H1 (cell line): ENCODE measurements at regions not wholly inside any gene's neighbourhood (a gene's known extent, or its start where the extent isn't known, plus 50 kb on each side); places are given as distances from the start of the nearest gene placed in this dataset.

ENCODE experiments used
- CTCF ChIA-PET: fragments of 300-600 bp; sonication (Branson Sonifier 250); formaldehyde crosslinking; loops from one replicate; lab custom pipeline; 2021; ENCODE audit not compliant: partially characterized antibody; lab: Charles Lee
- POLR2A ChIA-PET: fragments of 300-600 bp; sonication (Branson Sonifier 250); formaldehyde crosslinking; loops from one replicate; lab custom pipeline; 2021; ENCODE audit warnings: inconsistent platforms; ENCODE audit not compliant: partially characterized antibody; lab: Charles Lee
- DNase-seq, 2 experiments: peaks; one replicate each; pipeline versions ENCODE4 v3.0.0 to v3.0.0-alpha.2; 2010 to 2022; ENCODE audit warnings: low spot score in 2 of 2, low read depth in 1 of 2, mixed read lengths in 1 of 2
- FAIRE-seq: peaks from 2 replicates; lab custom pipeline; 2011; peaks lifted over from hg19 to GRCh38; lab: Jason Lieb, UNC
- H2AFZ ChIP-seq: 2 replicates; pipeline ENCODE4 v1.8.1; 2012; ENCODE audit warnings: low read length, inconsistent platforms
- H2AK5ac ChIP-seq: 2 replicates; pipeline ENCODE4 v1.6.1; 2013; ENCODE audit warnings: low read depth, low read length
- H2BK120ac ChIP-seq: replicated peaks from 2 replicates; pipeline ENCODE3; 2013; ENCODE audit warnings: low read depth, low read length, inconsistent platforms
- H2BK12ac ChIP-seq: 2 replicates; pipeline ENCODE4 v1.6.1; 2013; ENCODE audit warnings: low read depth, low read length
- H2BK15ac ChIP-seq: 2 replicates; pipeline ENCODE4 v1.6.1; 2013; ENCODE audit warnings: low read length
- H2BK20ac ChIP-seq: 2 replicates; pipeline ENCODE4 v1.6.1; 2013; ENCODE audit warnings: low read length
- H2BK5ac ChIP-seq: 2 replicates; pipeline ENCODE4 v1.6.1; 2013; ENCODE audit warnings: low read depth, low read length
- H3K14ac ChIP-seq: 2 replicates; pipeline ENCODE4 v1.6.1; 2013; ENCODE audit warnings: inconsistent platforms; ENCODE audit not compliant: insufficient read length
- H3K18ac ChIP-seq: 2 replicates; pipeline ENCODE4 v1.6.1; 2013; ENCODE audit warnings: low read length; ENCODE audit errors: extremely low read depth
- H3K23ac ChIP-seq: 2 replicates; pipeline ENCODE4 v1.6.1; 2013; ENCODE audit warnings: inconsistent platforms; ENCODE audit not compliant: insufficient read length
- H3K23me2 ChIP-seq: 2 replicates; pipeline ENCODE4 v1.6.1; 2013; ENCODE audit warnings: low read depth, low read length
- H3K27ac ChIP-seq: 2 replicates; pipeline ENCODE4 v1.6.1; 2011; ENCODE audit warnings: low read depth, low read length, inconsistent platforms
- H3K27me3 ChIP-seq, 4 experiments: replicated peaks in 1 of 4; 1 replicate in 1 of 4; 2 replicates in 3 of 4; pipeline versions ENCODE4 v1.6.1 to v1.8.1; 2011 to 2013; ENCODE audit warnings: low read length in 3 of 4, mild to moderate bottlenecking in 3 of 4, inconsistent platforms in 2 of 4, mixed read lengths in 2 of 4, moderate library complexity in 1 of 4; ENCODE audit not compliant: control insufficient read depth in 3 of 4, insufficient read depth in 3 of 4; ENCODE audit errors: extremely low read depth in 1 of 4
- H3K36me3 ChIP-seq, 4 experiments: 2 replicates each; pipeline versions ENCODE4 v1.6.1 to v1.8.1; 2011 to 2013; ENCODE audit warnings: mild to moderate bottlenecking in 4 of 4, low read length in 3 of 4, moderate library complexity in 2 of 4, control low read depth in 1 of 4, inconsistent platforms in 1 of 4; ENCODE audit not compliant: insufficient read depth in 4 of 4, control insufficient read depth in 2 of 4
- H3K4ac ChIP-seq: replicated peaks from 2 replicates; pipeline ENCODE3; 2013; ENCODE audit warnings: low read length, low read depth, mixed read lengths, inconsistent platforms; ENCODE audit not compliant: insufficient read length
- H3K4me1 ChIP-seq, 4 experiments: replicated peaks in 1 of 4; 1 replicate in 1 of 4; 2 replicates in 3 of 4; pipeline versions ENCODE4 v1.6.1 to v1.8.1; 2011 to 2013; ENCODE audit warnings: low read length in 3 of 4, inconsistent platforms in 2 of 4, mixed read lengths in 1 of 4; ENCODE audit not compliant: insufficient read depth in 4 of 4, control insufficient read depth in 3 of 4
- H3K4me2 ChIP-seq, 2 experiments: 2 replicates each; pipeline versions ENCODE4 v1.6.1 to v1.8.1; 2011 to 2013; ENCODE audit warnings: low read depth in 2 of 2, low read length in 2 of 2, control low read depth in 1 of 2, inconsistent platforms in 1 of 2, mild to moderate bottlenecking in 1 of 2; ENCODE audit not compliant: insufficient read depth in 1 of 2
- H3K4me3 ChIP-seq, 4 experiments: fragments of 200-600, 300-600 bp in 1 of 4; sonication (generic), shearing (Covaris generic), sonication (Bioruptor Twin) in 1 of 4; 2 replicates each; pipeline versions ENCODE4 v1.5.1 to v1.8.1; 2011 to 2016; ENCODE audit warnings: low read length in 4 of 4, low read depth in 3 of 4, control low read depth in 2 of 4, inconsistent platforms in 2 of 4, mild to moderate bottlenecking in 2 of 4, mixed read lengths in 1 of 4, moderate library complexity in 1 of 4; ENCODE audit not compliant: insufficient read depth in 2 of 4; ENCODE audit errors: extremely low read depth in 1 of 4
- H3K56ac ChIP-seq: replicated peaks from 2 replicates; pipeline ENCODE3; 2013; ENCODE audit warnings: low read depth, mild to moderate bottlenecking, mixed read lengths, low read length, inconsistent platforms; ENCODE audit not compliant: insufficient read length
- H3K79me1 ChIP-seq: 2 replicates; pipeline ENCODE4 v1.6.1; 2013; ENCODE audit warnings: low read depth, low read length, control low read depth
- H3K79me2 ChIP-seq, 2 experiments: 2 replicates each; pipeline versions ENCODE4 v1.6.1 to v1.8.1; 2012 to 2013; ENCODE audit warnings: low read length in 2 of 2, mild to moderate bottlenecking in 2 of 2, inconsistent platforms in 1 of 2; ENCODE audit not compliant: insufficient read depth in 2 of 2, control insufficient read depth in 1 of 2
- H3K9ac ChIP-seq, 4 experiments: replicated peaks in 1 of 4; 1 replicate in 1 of 4; 2 replicates in 3 of 4; pipeline versions ENCODE4 v1.6.1 to v1.8.1; 2011 to 2013; ENCODE audit warnings: low read depth in 3 of 4, low read length in 3 of 4, control low read depth in 2 of 4, mild to moderate bottlenecking in 2 of 4, moderate library complexity in 2 of 4, inconsistent platforms in 1 of 4; ENCODE audit errors: extremely low read depth in 1 of 4
- H3K9me3 ChIP-seq, 2 experiments: 2 replicates each; pipeline versions ENCODE4 v1.6.1 to v1.8.1; 2012 to 2013; ENCODE audit warnings: mild to moderate bottlenecking in 2 of 2, moderate library complexity in 2 of 2, control low read depth in 1 of 2, inconsistent platforms in 1 of 2, low read depth in 1 of 2, low read length in 1 of 2, mixed read lengths in 1 of 2; ENCODE audit not compliant: insufficient read depth in 2 of 2
- H4K20me1 ChIP-seq, 2 experiments: replicated peaks in 1 of 2; 2 replicates each; pipeline versions ENCODE3 to v1.8.1; 2011 to 2013; ENCODE audit warnings: inconsistent platforms in 2 of 2, low read length in 2 of 2, mild to moderate bottlenecking in 1 of 2; ENCODE audit not compliant: insufficient read depth in 2 of 2, control insufficient read depth in 1 of 2
- H4K5ac ChIP-seq: 2 replicates; pipeline ENCODE4 v1.6.1; 2013; ENCODE audit warnings: low read length, low read depth, mixed read lengths, inconsistent platforms; ENCODE audit not compliant: insufficient read length
- H4K8ac ChIP-seq: 2 replicates; pipeline ENCODE4 v1.8.0; 2013; ENCODE audit warnings: mild to moderate bottlenecking, moderate library complexity, low read length, inconsistent platforms; ENCODE audit not compliant: insufficient read depth; ENCODE audit errors: extremely low read depth
- H4K91ac ChIP-seq: replicated peaks from 2 replicates; pipeline ENCODE3; 2013; ENCODE audit warnings: low read length, mixed read lengths, inconsistent platforms; ENCODE audit not compliant: insufficient read length
- BACH1 ChIP-seq: IDR thresholded peaks from 2 replicates; pipeline ENCODE4 v1.6.1; 2012; ENCODE audit warnings: low read length, improper control_type of control experiment
- BRCA1 ChIP-seq: IDR thresholded peaks from 2 replicates; pipeline ENCODE4 v1.6.1; 2012; ENCODE audit warnings: low read depth, low read length, improper control_type of control experiment
- CBX5 ChIP-seq: fragments of 300-800, 300-1000 bp; sonication (generic); IDR thresholded peaks from 2 replicates; pipeline ENCODE4 v1.7.1; 2016; ENCODE audit warnings: antibody characterized with exemption, low read length, low read depth
- CHD1 ChIP-seq: IDR thresholded peaks from 2 replicates; pipeline ENCODE4 v1.6.1; 2012; ENCODE audit warnings: low read depth, low read length, improper control_type of control experiment
- EZH2 ChIP-seq: fragments of 200-600 bp; sonication (generic); IDR thresholded peaks from 2 replicates; pipeline ENCODE4 v1.7.1; 2012; ENCODE audit warnings: low read depth, mild to moderate bottlenecking, moderate library complexity, low read length, inconsistent platforms; ENCODE audit not compliant: severe bottlenecking
- HDAC6 ChIP-seq: IDR thresholded peaks from one replicate; pipeline ENCODE4 v1.7.1; 2012; ENCODE audit warnings: low read depth, mild to moderate bottlenecking, inconsistent platforms, low read length, moderate library complexity
- POLR2A ChIP-seq, 2 experiments: IDR thresholded peaks; 1 replicate in 1 of 2; 2 replicates in 1 of 2; pipeline ENCODE4 v1.6.1; 2011; ENCODE audit warnings: low read depth in 2 of 2, low read length in 2 of 2, mild to moderate bottlenecking in 2 of 2; ENCODE audit errors: control extremely low read depth in 1 of 2
- RFX5 ChIP-seq: IDR thresholded peaks from 2 replicates; pipeline ENCODE4 v1.6.1; 2011; ENCODE audit warnings: low read depth, low read length, improper control_type of control experiment, borderline replicate concordance
- SUZ12 ChIP-seq: fragments of 200-600 bp; sonication (generic); IDR thresholded peaks from 2 replicates; pipeline ENCODE4 v1.6.1; 2012; ENCODE audit warnings: mild to moderate bottlenecking, inconsistent platforms, low read length, moderate library complexity, mixed read lengths
- ZNF274 ChIP-seq: IDR thresholded peaks from 2 replicates; pipeline ENCODE4 v1.7.0; 2012; ENCODE audit warnings: low read length, borderline replicate concordance; ENCODE audit errors: extremely low read depth
- WGBS, 2 experiments: shearing (Covaris generic) in 1 of 2; methylation state at CpG; one replicate each; pipeline versions ENCODE4 v1.1.6 to v1.1.7; 2013 to 2015; ENCODE audit warnings: low lambda C conversion rate in 2 of 2, mixed read lengths in 2 of 2, inconsistent platforms in 1 of 2, low coverage in 1 of 2, missing lambda C conversion rate in 1 of 2; ENCODE audit not compliant: insufficient replicate concordance in 2 of 2, insufficient coverage in 1 of 2, insufficient read length in 1 of 2; ENCODE audit errors: extremely low coverage in 1 of 2, missing lambda C conversion rate in 1 of 2; 5-methylcytosine and 5-hydroxymethylcytosine counted together
- TF ChIP-seq, protein P1 (sequence below): IDR thresholded peaks from 2 replicates; pipeline ENCODE4 v1.6.1; 2011; ENCODE audit warnings: low read depth, mild to moderate bottlenecking, low read length; ENCODE audit not compliant: insufficient read depth
- TF ChIP-seq, protein P2 (sequence below), 3 experiments: IDR thresholded peaks; 1 replicate in 2 of 3; 2 replicates in 1 of 3; pipeline versions ENCODE4 v1.5.1 to v1.6.1; 2011; ENCODE audit warnings: low read length in 3 of 3, mild to moderate bottlenecking in 3 of 3, inconsistent platforms in 2 of 3, low read depth in 1 of 3, moderate library complexity in 1 of 3; ENCODE audit not compliant: insufficient read depth in 1 of 3; ENCODE audit errors: control extremely low read depth in 1 of 3

DNA sequence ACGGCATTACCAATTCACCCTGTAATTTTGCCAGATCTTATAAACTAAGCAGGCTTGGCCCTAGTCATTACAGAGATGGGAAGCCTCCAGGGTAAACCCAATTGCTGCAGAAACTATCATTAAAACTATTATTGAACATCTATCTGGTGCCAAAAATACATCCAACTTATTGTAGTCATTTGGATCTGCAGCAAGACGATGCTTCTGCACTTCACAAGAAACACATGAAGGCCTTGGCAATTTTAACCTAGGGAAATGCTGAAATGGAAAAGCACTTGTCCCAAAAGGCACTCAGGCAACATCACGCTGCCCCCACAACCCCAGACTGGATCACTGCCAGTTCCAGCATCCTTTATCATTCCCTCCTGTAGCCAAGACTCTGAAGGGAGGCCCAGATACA lies 85.3 kb upstream of the ACVR2A start:
- H2BK120ac ChIP-seq: no peak overlapping the region
- H3K18ac ChIP-seq: no peak overlapping the region
- no peaks in the 10 kb centered on the region for H3K36me3 ChIP-seq
- POLR2A ChIA-PET: no interaction called here
- WGBS, 2 experiments: 77% methylated on average over 3 of the region's 3 CpGs; no CpG with 5 or more reads in 1 of the 2 experiments
- no peak overlapping the region for H2AK5ac ChIP-seq
- H3K27me3 ChIP-seq: no peaks in the 10 kb centered on the region
- peaks cover 0 to 3% (median 1%) of the 10 kb centered on the region in 4 experiments; a peak in 3 of 7 replicates for H3K4me1 ChIP-seq
- no peak overlapping the region for H4K8ac ChIP-seq
- H3K4ac ChIP-seq: no peak overlapping the region
- no peak overlapping the region for H3K56ac ChIP-seq
- H3K14ac ChIP-seq: no peak overlapping the region
- H2BK5ac ChIP-seq: no peak overlapping the region
- H4K5ac ChIP-seq: no peak overlapping the region
- peaks cover 3% of the 10 kb centered on the region in 2 experiments; a peak in 2 of 4 replicates for H3K9me3 ChIP-seq
- H2BK20ac ChIP-seq: no peak overlapping the region
- no peak overlapping the region for H2BK15ac ChIP-seq
- CTCF ChIA-PET: no interaction called here
- H3K27ac ChIP-seq: no peak overlapping the region
- H3K9ac ChIP-seq: no peak overlapping the region
- H3K23ac ChIP-seq: no peak overlapping the region
- DNase-seq: no peak
- H3K79me1 ChIP-seq: no peaks in the 10 kb centered on the region
- no peak overlapping the region for H4K91ac ChIP-seq
- H2AFZ ChIP-seq: no peak overlapping the region
- no peaks in the 10 kb centered on the region for H3K23me2 ChIP-seq
- H3K4me2 ChIP-seq: no peak overlapping the region
- no peak overlapping the region for H2BK12ac ChIP-seq
- no peak for FAIRE-seq
- H3K4me3 ChIP-seq: no peak overlapping the region
- no peaks in the 10 kb centered on the region for H4K20me1 ChIP-seq
- H3K79me2 ChIP-seq: no peaks in the 10 kb centered on the region
- TF ChIP-seq EZH2 (no peak), BRCA1 (no peak), CBX5 (no peak), RFX5 (no peak), SUZ12 (no peak), HDAC6 (no peak), BACH1 (no peak), POLR2A (IDR thresholded peaks at IDR 0.05; ENCODE audit: control extremely low read depth in 1 of 2, low read depth in 2 of 2, low read length in 2 of 2) (no peak), ZNF274 (no peak), CHD1 (no peak)
- TF ChIP-seq, protein P1, sequence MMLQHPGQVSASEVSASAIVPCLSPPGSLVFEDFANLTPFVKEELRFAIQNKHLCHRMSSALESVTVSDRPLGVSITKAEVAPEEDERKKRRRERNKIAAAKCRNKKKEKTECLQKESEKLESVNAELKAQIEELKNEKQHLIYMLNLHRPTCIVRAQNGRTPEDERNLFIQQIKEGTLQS: no peak
- TF ChIP-seq, protein P2, sequence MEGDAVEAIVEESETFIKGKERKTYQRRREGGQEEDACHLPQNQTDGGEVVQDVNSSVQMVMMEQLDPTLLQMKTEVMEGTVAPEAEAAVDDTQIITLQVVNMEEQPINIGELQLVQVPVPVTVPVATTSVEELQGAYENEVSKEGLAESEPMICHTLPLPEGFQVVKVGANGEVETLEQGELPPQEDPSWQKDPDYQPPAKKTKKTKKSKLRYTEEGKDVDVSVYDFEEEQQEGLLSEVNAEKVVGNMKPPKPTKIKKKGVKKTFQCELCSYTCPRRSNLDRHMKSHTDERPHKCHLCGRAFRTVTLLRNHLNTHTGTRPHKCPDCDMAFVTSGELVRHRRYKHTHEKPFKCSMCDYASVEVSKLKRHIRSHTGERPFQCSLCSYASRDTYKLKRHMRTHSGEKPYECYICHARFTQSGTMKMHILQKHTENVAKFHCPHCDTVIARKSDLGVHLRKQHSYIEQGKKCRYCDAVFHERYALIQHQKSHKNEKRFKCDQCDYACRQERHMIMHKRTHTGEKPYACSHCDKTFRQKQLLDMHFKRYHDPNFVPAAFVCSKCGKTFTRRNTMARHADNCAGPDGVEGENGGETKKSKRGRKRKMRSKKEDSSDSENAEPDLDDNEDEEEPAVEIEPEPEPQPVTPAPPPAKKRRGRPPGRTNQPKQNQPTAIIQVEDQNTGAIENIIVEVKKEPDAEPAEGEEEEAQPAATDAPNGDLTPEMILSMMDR (IDR thresholded peaks at IDR 0.05; ENCODE audit: control extremely low read depth in 1 of 3, insufficient read depth in 1 of 3, low read depth in 1 of 3, low read length in 3 of 3): no peak
